ENCODE measurements at regions not wholly inside any gene's neighbourhood (a gene's known extent, or its start where the extent isn't known, plus 50 kb on each side); places are given as distances from the start of the nearest gene placed in this dataset.

GRCh38 chr7:50941525-50941924 is 158.8 kb upstream of the GRB10 start:
- TF ChIP-seq, protein P1, sequence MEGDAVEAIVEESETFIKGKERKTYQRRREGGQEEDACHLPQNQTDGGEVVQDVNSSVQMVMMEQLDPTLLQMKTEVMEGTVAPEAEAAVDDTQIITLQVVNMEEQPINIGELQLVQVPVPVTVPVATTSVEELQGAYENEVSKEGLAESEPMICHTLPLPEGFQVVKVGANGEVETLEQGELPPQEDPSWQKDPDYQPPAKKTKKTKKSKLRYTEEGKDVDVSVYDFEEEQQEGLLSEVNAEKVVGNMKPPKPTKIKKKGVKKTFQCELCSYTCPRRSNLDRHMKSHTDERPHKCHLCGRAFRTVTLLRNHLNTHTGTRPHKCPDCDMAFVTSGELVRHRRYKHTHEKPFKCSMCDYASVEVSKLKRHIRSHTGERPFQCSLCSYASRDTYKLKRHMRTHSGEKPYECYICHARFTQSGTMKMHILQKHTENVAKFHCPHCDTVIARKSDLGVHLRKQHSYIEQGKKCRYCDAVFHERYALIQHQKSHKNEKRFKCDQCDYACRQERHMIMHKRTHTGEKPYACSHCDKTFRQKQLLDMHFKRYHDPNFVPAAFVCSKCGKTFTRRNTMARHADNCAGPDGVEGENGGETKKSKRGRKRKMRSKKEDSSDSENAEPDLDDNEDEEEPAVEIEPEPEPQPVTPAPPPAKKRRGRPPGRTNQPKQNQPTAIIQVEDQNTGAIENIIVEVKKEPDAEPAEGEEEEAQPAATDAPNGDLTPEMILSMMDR (IDR thresholded peaks at IDR 0.05; ENCODE audit: insufficient read depth, low read length): no peak
- TF ChIP-seq POLR2AphosphoS5 (IDR thresholded peaks at IDR 0.05; ENCODE audit: low read depth) (no peak), GABPA (IDR thresholded peaks at IDR 0.05; ENCODE audit: low read depth) (no peak), SPI1 (IDR thresholded peaks at IDR 0.05; ENCODE audit: borderline replicate concordance, low read depth) (no peak)
